Gastrocnemius medialis (tissue), 4 donors: ENCODE measurements at regions not wholly inside any gene's neighbourhood (a gene's known extent, or its start where the extent isn't known, plus 50 kb on each side); places are given as distances from the start of the nearest gene placed in this dataset.

ENCODE experiments used
- ATAC-seq, 2 donors: fragments of 150-250 bp; one replicate each; pipeline ENCODE4 v1.9.1; 2016
- DNase-seq, 2 donors: peaks; one replicate each; pipeline ENCODE4 v3.0.0-alpha.2; 2019
- H3K27ac ChIP-seq, 4 donors: fragments of 200-600 bp; sonication (generic); 1 replicate in 1 of 4; 2 replicates in 3 of 4; pipeline ENCODE4 v1.5.1; 2016 to 2018; ENCODE audit warnings: mild to moderate bottlenecking in 2 of 4, moderate library complexity in 1 of 4
- H3K27me3 ChIP-seq, 3 donors: fragments of 200-600 bp; sonication (generic) in 2 of 3; 1 replicate in 1 of 3; 2 replicates in 2 of 3; pipeline versions ENCODE4 v1.5.1 to v1.6.0; 2016 to 2019; ENCODE audit warnings: mild to moderate bottlenecking in 1 of 3, moderate library complexity in 1 of 3
- H3K36me3 ChIP-seq, 2 donors: fragments of 200-600 bp; sonication (generic) in 1 of 2; one replicate each; pipeline ENCODE4 v1.5.1; 2017 to 2018
- H3K4me1 ChIP-seq, 2 donors: fragments of 200-600 bp; sonication (generic) in 1 of 2; one replicate each; pipeline ENCODE4 v1.5.1; 2016 to 2017; ENCODE audit warnings: mild to moderate bottlenecking in 2 of 2
- H3K4me3 ChIP-seq, 4 donors: fragments of 200-600 bp; sonication (generic) in 3 of 4; 1 replicate in 1 of 4; 2 replicates in 3 of 4; pipeline ENCODE4 v1.5.1; 2016 to 2019; ENCODE audit warnings: mild to moderate bottlenecking in 2 of 4
- H3K9me3 ChIP-seq, 3 donors: fragments of 200-600 bp; sonication (generic) in 2 of 3; 1 replicate in 1 of 3; 2 replicates in 2 of 3; pipeline ENCODE4 v1.5.1; 2016 to 2019
- POLR2A ChIP-seq, 2 donors: fragments of 450-650 bp; IDR thresholded peaks; one replicate each; pipeline ENCODE4 v1.6.1; 2017; ENCODE audit warnings: antibody characterized with exemption in 2 of 2, mild to moderate bottlenecking in 2 of 2, moderate library complexity in 2 of 2
- in situ Hi-C, 4 donors: fragments of 200-750 bp; cut with MboI; loops; one replicate each; pipeline versions ENCODE4 v1.15.0 to v1.8.0; 2017; ENCODE audit warnings: low sequenced_read_pairs in 4 of 4
- intact Hi-C: fragments of 100-400 bp; cut with DNase I; formaldehyde crosslinking; loops from one replicate; pipeline ENCODE4 v1.15.1; 2023; ENCODE audit warnings: low total_unique reads
- TF ChIP-seq, protein P1 (sequence below), 5 experiments: fragments of 450-650 bp in 3 of 5; fragments of 200-600 bp in 2 of 5; sonication (generic) in 2 of 5; IDR thresholded peaks in 4 of 5; conservative IDR thresholded peaks in 1 of 5; 1 replicate in 4 of 5; 2 replicates in 1 of 5; pipeline ENCODE4 v1.5.1; 2016 to 2019; ENCODE audit warnings: antibody characterized with exemption in 5 of 5, mild to moderate bottlenecking in 3 of 5, moderate library complexity in 3 of 5

DNA sequence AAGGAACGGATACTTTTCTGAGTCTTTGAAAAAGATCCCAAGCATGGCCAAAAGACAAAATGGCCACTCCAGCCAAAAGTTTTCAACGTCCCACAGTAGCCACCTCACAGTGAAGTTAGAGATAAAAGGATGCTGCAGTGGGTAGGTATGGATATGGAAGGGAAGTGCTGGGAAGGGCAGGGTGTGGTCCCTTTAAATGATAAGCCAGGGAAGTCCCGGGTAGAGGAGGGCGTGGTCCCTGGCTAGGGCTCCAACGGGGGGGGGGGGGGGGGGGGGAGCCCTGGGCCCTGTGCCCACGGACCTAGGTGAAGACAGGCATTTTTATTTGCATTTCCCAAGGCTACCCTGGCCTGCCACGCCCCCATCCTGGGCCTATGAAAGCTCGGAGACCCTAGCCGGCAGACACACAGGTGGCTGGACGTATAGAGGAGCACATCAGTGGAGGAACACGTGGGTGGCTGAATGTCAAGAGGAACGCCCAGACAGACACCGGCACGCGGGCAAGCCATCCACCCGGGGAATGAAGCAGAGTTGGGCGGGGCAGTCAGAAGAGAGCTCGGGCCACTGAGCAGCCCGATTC, 306.7 kb downstream of the NFIB start:
- intact Hi-C loops (no loop called here), in situ Hi-C loops (loop anchor here in 1 of 4 donors (25.0 kb wide), 1 partner anchor 305 kb away; the partner anchor contains the start of gene NFIB)
- TF ChIP-seq POLR2A (IDR thresholded peaks at IDR 0.05): no peak
- TF ChIP-seq, protein P1, sequence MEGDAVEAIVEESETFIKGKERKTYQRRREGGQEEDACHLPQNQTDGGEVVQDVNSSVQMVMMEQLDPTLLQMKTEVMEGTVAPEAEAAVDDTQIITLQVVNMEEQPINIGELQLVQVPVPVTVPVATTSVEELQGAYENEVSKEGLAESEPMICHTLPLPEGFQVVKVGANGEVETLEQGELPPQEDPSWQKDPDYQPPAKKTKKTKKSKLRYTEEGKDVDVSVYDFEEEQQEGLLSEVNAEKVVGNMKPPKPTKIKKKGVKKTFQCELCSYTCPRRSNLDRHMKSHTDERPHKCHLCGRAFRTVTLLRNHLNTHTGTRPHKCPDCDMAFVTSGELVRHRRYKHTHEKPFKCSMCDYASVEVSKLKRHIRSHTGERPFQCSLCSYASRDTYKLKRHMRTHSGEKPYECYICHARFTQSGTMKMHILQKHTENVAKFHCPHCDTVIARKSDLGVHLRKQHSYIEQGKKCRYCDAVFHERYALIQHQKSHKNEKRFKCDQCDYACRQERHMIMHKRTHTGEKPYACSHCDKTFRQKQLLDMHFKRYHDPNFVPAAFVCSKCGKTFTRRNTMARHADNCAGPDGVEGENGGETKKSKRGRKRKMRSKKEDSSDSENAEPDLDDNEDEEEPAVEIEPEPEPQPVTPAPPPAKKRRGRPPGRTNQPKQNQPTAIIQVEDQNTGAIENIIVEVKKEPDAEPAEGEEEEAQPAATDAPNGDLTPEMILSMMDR (IDR thresholded peaks at IDR 0.05 in 4 of 5, conservative IDR thresholded peaks at IDR 0.05 in 1 of 5): no peak
- ATAC-seq: no peak
- H3K27ac ChIP-seq: no peak overlapping the region
- H3K4me3 ChIP-seq: no peak overlapping the region
- no peaks in the 10 kb centered on the region for H3K27me3 ChIP-seq
- H3K36me3 ChIP-seq: no peaks in the 10 kb centered on the region
- H3K4me1 ChIP-seq: peaks cover 12 to 13% of the 10 kb centered on the region in 2 donors
- H3K9me3 ChIP-seq: no peaks in the 10 kb centered on the region
- DNase-seq: no peak

DNA sequence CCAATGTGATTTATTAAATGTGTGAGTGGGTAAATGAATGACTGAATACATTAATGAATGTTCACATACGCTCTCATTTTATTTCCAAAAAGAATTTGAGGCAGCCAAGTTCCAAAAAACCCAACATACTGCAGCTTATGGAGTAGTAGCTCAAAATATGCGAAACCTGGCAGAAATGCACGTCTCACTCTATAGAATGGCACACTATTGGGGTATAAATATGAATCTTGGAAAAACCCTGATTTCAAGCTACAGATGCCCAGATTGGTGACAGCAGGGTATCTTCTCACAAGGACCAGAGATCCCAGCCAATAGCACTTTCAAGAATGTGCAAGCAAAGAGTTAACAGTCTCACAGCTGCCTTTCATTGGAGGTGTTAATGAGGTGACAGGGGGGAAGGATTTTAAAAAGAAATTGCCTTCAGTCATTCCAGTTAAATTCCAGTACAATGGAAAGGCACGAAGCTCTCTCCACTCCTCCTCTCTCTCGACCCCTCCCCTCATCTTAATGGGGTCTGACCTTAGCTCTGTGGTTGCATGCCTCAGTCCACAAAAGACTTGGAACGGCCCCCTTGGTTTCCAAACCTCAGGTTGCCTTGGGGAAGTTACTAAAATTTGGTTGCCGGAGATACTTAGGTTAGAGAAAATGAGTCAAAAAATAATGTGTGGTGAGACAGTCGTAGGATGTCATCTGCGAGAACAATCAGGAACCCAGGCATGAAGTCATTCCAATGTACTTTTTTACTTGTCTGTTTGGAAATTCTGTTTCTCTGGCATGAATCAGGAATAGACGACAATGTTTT, 307.4 kb downstream of the NFIB start:
- Histone ChIP-seq H3K4me1 (peaks cover 5 to 7% of the 10 kb centered on the region in 2 donors), H3K4me3 (no peak overlapping the region), H3K27me3 (no peaks in the 10 kb centered on the region), H3K9me3 (no peaks in the 10 kb centered on the region), H3K27ac (no peak overlapping the region), H3K36me3 (no peaks in the 10 kb centered on the region)
- no peak for TF ChIP-seq POLR2A (IDR thresholded peaks at IDR 0.05)
- TF ChIP-seq, protein P1 (IDR thresholded peaks at IDR 0.05 in 4 of 5, conservative IDR thresholded peaks at IDR 0.05 in 1 of 5): no peak
- ATAC-seq (no peak), DNase-seq (no peak)
- intact Hi-C loops: no loop called here
- in situ Hi-C loops: loop anchor here in 1 of 4 donors (25.0 kb wide), 1 partner anchor 306 kb away; the partner anchor contains the start of gene NFIB

DNA sequence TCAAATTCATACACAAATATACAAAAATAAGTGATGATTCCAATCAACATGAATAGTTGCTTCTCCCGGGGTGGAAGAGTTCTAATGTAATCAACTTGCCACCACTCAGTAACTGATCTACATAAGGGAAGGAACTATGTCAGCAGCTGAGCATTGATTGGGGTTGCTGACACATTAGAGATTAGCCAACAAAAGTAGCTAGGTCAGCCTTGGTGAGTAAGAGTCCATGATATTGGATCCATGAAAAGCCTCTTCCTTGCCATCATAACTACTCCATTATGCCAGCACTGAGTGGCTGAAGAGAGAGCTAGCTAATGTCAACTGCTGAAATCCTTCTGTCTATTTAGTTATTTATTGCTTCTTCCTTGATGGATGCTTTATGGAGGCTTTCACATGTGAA, 309.8 kb downstream of the NFIB start:
- no peak for TF ChIP-seq POLR2A (IDR thresholded peaks at IDR 0.05)
- TF ChIP-seq, protein P1 (IDR thresholded peaks at IDR 0.05 in 4 of 5, conservative IDR thresholded peaks at IDR 0.05 in 1 of 5): no peak
- DNase-seq: no peak
- intact Hi-C loops: no loop called here
- Histone ChIP-seq H3K36me3 (no peaks in the 10 kb centered on the region), H3K9me3 (no peaks in the 10 kb centered on the region), H3K4me3 (no peak overlapping the region), H3K27ac (no peak overlapping the region), H3K4me1 (no peaks in the 10 kb centered on the region), H3K27me3 (no peaks in the 10 kb centered on the region)
- ATAC-seq: peak; percentile 33 to 59
- in situ Hi-C loops: loop anchor here in 1 of 4 donors (25.0 kb wide), 1 partner anchor 308 kb away; the partner anchor contains the start of gene NFIB

DNA sequence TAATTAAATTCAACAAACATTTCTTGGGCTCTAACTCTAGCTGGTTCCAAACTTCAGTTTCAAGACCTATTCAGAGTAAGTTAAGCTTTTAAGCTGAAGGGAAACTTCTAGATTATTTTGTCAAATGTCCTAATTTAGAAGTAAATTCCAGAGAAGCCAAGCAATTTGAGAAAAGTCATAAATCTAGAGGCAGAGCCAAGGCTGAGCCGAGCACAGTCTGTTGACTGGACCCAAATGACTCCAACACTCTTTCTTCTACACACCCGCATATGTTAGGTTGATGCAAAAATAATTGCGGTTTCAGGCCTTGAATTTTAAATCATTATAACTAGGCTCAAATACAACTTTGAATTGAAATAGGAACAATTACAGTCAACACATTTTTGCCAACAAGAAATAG, 319.7 kb downstream of the NFIB start:
- Histone ChIP-seq H3K4me3 (no peak overlapping the region), H3K4me1 (peaks cover 27 to 34% of the 10 kb centered on the region in 2 donors), H3K9me3 (no peaks in the 10 kb centered on the region), H3K27me3 (no peaks in the 10 kb centered on the region), H3K27ac (peak overlapping the region; percentile 35 to 67 (median 56)), H3K36me3 (no peaks in the 10 kb centered on the region)
- no peak for DNase-seq
- intact Hi-C loops (no loop called here), in situ Hi-C loops (no loop called here)
- TF ChIP-seq, protein P1 (IDR thresholded peaks at IDR 0.05 in 4 of 5, conservative IDR thresholded peaks at IDR 0.05 in 1 of 5): no peak
- TF ChIP-seq POLR2A (IDR thresholded peaks at IDR 0.05): no peak
- ATAC-seq: peak in 1 of 2 donors; percentile 30
